NB4 (cell line): ENCODE measurements at regions not wholly inside any gene's neighbourhood (a gene's known extent, or its start where the extent isn't known, plus 50 kb on each side); places are given as distances from the start of the nearest gene placed in this dataset.
"Not testable (repeated sequence)": the region's sequence is repeated elsewhere in the genome, so short reads cannot be mapped to it uniquely, and the experiment has no call there.

ENCODE experiments used
- DNase-seq: peaks from one replicate; pipeline ENCODE4 v3.0.0; 2010; ENCODE audit warnings: low read depth
- H3K4me3 ChIP-seq: one replicate; pipeline ENCODE4 v1.5.1; 2011; ENCODE audit warnings: mild to moderate bottlenecking, low read depth, low read length, moderate library complexity
- CTCF ChIP-seq: IDR thresholded peaks from one replicate; pipeline ENCODE4 v1.5.1; 2012; ENCODE audit warnings: low read depth, low read length
- MAX ChIP-seq: IDR thresholded peaks from 2 replicates; pipeline ENCODE4 v1.6.1; 2011; ENCODE audit warnings: low read depth, low read length
- MYC ChIP-seq: IDR thresholded peaks from 2 replicates; pipeline ENCODE4 v1.6.1; 2011; ENCODE audit warnings: low read depth, low read length
- POLR2A ChIP-seq: IDR thresholded peaks from 2 replicates; pipeline ENCODE4 v1.6.1; 2011; ENCODE audit warnings: mild to moderate bottlenecking; ENCODE audit not compliant: insufficient read length; ENCODE audit errors: extremely low read depth

GRCh38 chr21:25188677-25189079, 418.6 kb downstream of the MRPL39 start:
- no peak overlapping the region for H3K4me3 ChIP-seq
- no peak for DNase-seq
- TF ChIP-seq CTCF: no peak

- DNase-seq: no peak
- no peak for TF ChIP-seq POLR2A
- TF ChIP-seq CTCF: no peak
- no peak for TF ChIP-seq MYC
- TF ChIP-seq MAX: no peak
- no peak overlapping the region for H3K4me3 ChIP-seq
These were observed 421.0 kb downstream of the MRPL39 start for GRCh38 chr21:25186273-25186672.

GRCh38 chr21:25183577-25183976, 423.7 kb downstream of the MRPL39 start:
- no peak for DNase-seq
- TF ChIP-seq POLR2A: no peak
- no peak for TF ChIP-seq CTCF
- TF ChIP-seq MYC: no peak
- no peak for TF ChIP-seq MAX
- no peak overlapping the region for H3K4me3 ChIP-seq

GRCh38 chr21:25181690-25182089, 425.6 kb downstream of the MRPL39 start:
- DNase-seq, H3K4me3 ChIP-seq: not testable (repeated sequence)

GRCh38 chr21:25179116-25179515, 428.2 kb downstream of the MRPL39 start:
- H3K4me3 ChIP-seq: no peak overlapping the region
- TF ChIP-seq MAX: no peak
- no peak for TF ChIP-seq POLR2A
- DNase-seq: peak; percentile 22

- TF ChIP-seq CTCF (no peak), MAX (no peak), MYC (no peak), POLR2A (no peak)
- no peak for DNase-seq
- H3K4me3 ChIP-seq: no peak overlapping the region
These were observed 430.5 kb downstream of the MRPL39 start for GRCh38 chr21:25176637-25177412.

- TF ChIP-seq MAX (no peak), MYC (no peak), CTCF (no peak), POLR2A (no peak)
- no peak for DNase-seq
- no peak overlapping the region for H3K4me3 ChIP-seq
These were observed 431.3 kb downstream of the MRPL39 start for GRCh38 chr21:25175938-25176337.
